ENCODE measurements at regions not wholly inside any gene's neighbourhood (a gene's known extent, or its start where the extent isn't known, plus 50 kb on each side); places are given as distances from the start of the nearest gene placed in this dataset.

GRCh38 chr4:35166466-35166865 is 1077.8 kb downstream of the ARAP2 start:
- TF ChIP-seq CTCF (IDR thresholded peaks at IDR 0.05) = no peak
- no peak for TF ChIP-seq ZFX (IDR thresholded peaks at IDR 0.05; ENCODE audit: borderline replicate concordance)

Measured in 22Rv1 (cell line).